ENCODE measurements at regions not wholly inside any gene's neighbourhood (a gene's known extent, or its start where the extent isn't known, plus 50 kb on each side); places are given as distances from the start of the nearest gene placed in this dataset.

- H3K4me3 Mint-ChIP-seq (ENCODE audit: unreplicated experiment): no peak overlapping the region
- H3K27ac Mint-ChIP-seq (ENCODE audit: unreplicated experiment): no peak overlapping the region
- H3K36me3 Mint-ChIP-seq (ENCODE audit: unreplicated experiment): no peaks in the 10 kb centered on the region
- no peak for DNase-seq (ENCODE audit: extremely low spot score, unreplicated experiment)
- no peaks in the 10 kb centered on the region for H3K9me3 Mint-ChIP-seq (ENCODE audit: unreplicated experiment)
- TF ChIP-seq CTCF (IDR thresholded peaks at IDR 0.05): no peak
- no peaks in the 10 kb centered on the region for H3K4me1 Mint-ChIP-seq (ENCODE audit: unreplicated experiment)
- H3K27me3 Mint-ChIP-seq (ENCODE audit: unreplicated experiment): no peaks in the 10 kb centered on the region
These were observed 71.4 kb upstream of the PCSK2 start for GRCh38 chr20:17155401-17155800.

GRCh38 chr20:17158701-17159100 is 68.1 kb upstream of the PCSK2 start:
- no peaks in the 10 kb centered on the region for H3K27me3 Mint-ChIP-seq (ENCODE audit: unreplicated experiment)
- H3K4me3 Mint-ChIP-seq (ENCODE audit: unreplicated experiment): no peak overlapping the region
- H3K9me3 Mint-ChIP-seq (ENCODE audit: unreplicated experiment): no peaks in the 10 kb centered on the region
- no peaks in the 10 kb centered on the region for H3K36me3 Mint-ChIP-seq (ENCODE audit: unreplicated experiment)
- no peak for DNase-seq (ENCODE audit: extremely low spot score, unreplicated experiment)
- no peaks in the 10 kb centered on the region for H3K4me1 Mint-ChIP-seq (ENCODE audit: unreplicated experiment)
- no peak for TF ChIP-seq CTCF (IDR thresholded peaks at IDR 0.05)
- no peak overlapping the region for H3K27ac Mint-ChIP-seq (ENCODE audit: unreplicated experiment)

- no peak overlapping the region for H3K27ac Mint-ChIP-seq (ENCODE audit: unreplicated experiment)
- no peak for DNase-seq (ENCODE audit: extremely low spot score, unreplicated experiment)
These were observed 65.0 kb upstream of the PCSK2 start for GRCh38 chr20:17161673-17162481.

GRCh38 chr20:17168026-17168612 is 58.7 kb upstream of the PCSK2 start:
- Mint-ChIP-seq H3K36me3 (ENCODE audit: unreplicated experiment) (no peaks in the 10 kb centered on the region), H3K4me3 (ENCODE audit: unreplicated experiment) (no peak overlapping the region), H3K4me1 (ENCODE audit: unreplicated experiment) (no peaks in the 10 kb centered on the region), H3K27ac (ENCODE audit: unreplicated experiment) (no peak overlapping the region), H3K9me3 (ENCODE audit: unreplicated experiment) (no peaks in the 10 kb centered on the region), H3K27me3 (ENCODE audit: unreplicated experiment) (no peaks in the 10 kb centered on the region)
- no peak for TF ChIP-seq CTCF (IDR thresholded peaks at IDR 0.05)
- no peak for DNase-seq (ENCODE audit: extremely low spot score, unreplicated experiment)

More at GRCh38 chr20:17161673-17162481, 65.0 kb upstream of the PCSK2 start:
- H3K9me3 Mint-ChIP-seq (ENCODE audit: unreplicated experiment): no peaks in the 10 kb centered on the region
- no peak for TF ChIP-seq CTCF (IDR thresholded peaks at IDR 0.05)
- no peak overlapping the region for H3K4me3 Mint-ChIP-seq (ENCODE audit: unreplicated experiment)
- H3K36me3 Mint-ChIP-seq (ENCODE audit: unreplicated experiment): no peaks in the 10 kb centered on the region
- no peaks in the 10 kb centered on the region for H3K4me1 Mint-ChIP-seq (ENCODE audit: unreplicated experiment)
- H3K27me3 Mint-ChIP-seq (ENCODE audit: unreplicated experiment): no peaks in the 10 kb centered on the region

- DNase-seq (ENCODE audit: extremely low spot score, unreplicated experiment): no peak
- no peaks in the 10 kb centered on the region for H3K27me3 Mint-ChIP-seq (ENCODE audit: unreplicated experiment)
- no peaks in the 10 kb centered on the region for H3K9me3 Mint-ChIP-seq (ENCODE audit: unreplicated experiment)
- H3K4me3 Mint-ChIP-seq (ENCODE audit: unreplicated experiment): no peak overlapping the region
- H3K4me1 Mint-ChIP-seq (ENCODE audit: unreplicated experiment): no peaks in the 10 kb centered on the region
- no peaks in the 10 kb centered on the region for H3K36me3 Mint-ChIP-seq (ENCODE audit: unreplicated experiment)
- no peak for TF ChIP-seq CTCF (IDR thresholded peaks at IDR 0.05)
- H3K27ac Mint-ChIP-seq (ENCODE audit: unreplicated experiment): no peak overlapping the region
These were observed 57.2 kb upstream of the PCSK2 start for GRCh38 chr20:17169585-17170136.
